GM18502 (cell line): ENCODE measurements at regions not wholly inside any gene's neighbourhood (a gene's known extent, or its start where the extent isn't known, plus 50 kb on each side); places are given as distances from the start of the nearest gene placed in this dataset.
"Not testable (repeated sequence)": the region's sequence is repeated elsewhere in the genome, so short reads cannot be mapped to it uniquely, and the experiment has no call there.

Source experiments
- ATAC-seq: cut with Tn5 transposase; IDR thresholded peaks from one replicate; pipeline ENCODE4 v1.9.1; 2021; ENCODE audit warnings: mild to moderate bottlenecking; ENCODE audit not compliant: unreplicated experiment, poor library complexity

GRCh38 chr11:110347660-110348059 is 51.2 kb upstream of the RDX start:
- ATAC-seq = no peak

- peak; percentile 91 for ATAC-seq
Observed at GRCh38 chr11:110349138-110349996, 53.0 kb upstream of the RDX start.

- not testable (repeated sequence) for ATAC-seq
Observed at GRCh38 chr11:110349997-110350383, 53.6 kb upstream of the RDX start.

GRCh38 chr11:110355011-110355744 is 58.8 kb upstream of the RDX start:
- ATAC-seq = no peak

- no peak for ATAC-seq
Observed at GRCh38 chr11:110356762-110357671, 60.6 kb upstream of the RDX start.

- ATAC-seq = no peak
Observed at GRCh38 chr11:110358336-110358735, 61.9 kb upstream of the RDX start.

GRCh38 chr11:110360781-110361408 is 64.5 kb upstream of the RDX start:
- not testable (repeated sequence) for ATAC-seq

GRCh38 chr11:110362971-110363509 is 66.6 kb upstream of the RDX start:
- no peak for ATAC-seq

GRCh38 chr11:110366291-110366690 is 63.5 kb upstream of the FDX1 start:
- ATAC-seq = no peak

- no peak for ATAC-seq
Observed at GRCh38 chr11:110367571-110367970, 62.2 kb upstream of the FDX1 start.

GRCh38 chr11:110371084-110371483 is 58.7 kb upstream of the FDX1 start:
- ATAC-seq = no peak

GRCh38 chr11:110373051-110373702 is 56.6 kb upstream of the FDX1 start:
- ATAC-seq = peak; percentile 90

- no peak for ATAC-seq
Observed at GRCh38 chr11:110374921-110375320, 54.8 kb upstream of the FDX1 start.

GRCh38 chr11:110375351-110375750 is 54.4 kb upstream of the FDX1 start:
- ATAC-seq = no peak

- ATAC-seq = no peak
Observed at GRCh38 chr11:110376021-110376420, 53.7 kb upstream of the FDX1 start.

- peak; percentile 48 for ATAC-seq
Observed at GRCh38 chr11:110376711-110377324, 52.9 kb upstream of the FDX1 start.

GRCh38 chr11:110377434-110377833 is 52.3 kb upstream of the FDX1 start:
- ATAC-seq = no peak

GRCh38 chr11:110379261-110379660 is 50.5 kb upstream of the FDX1 start:
- no peak for ATAC-seq

- no peak for ATAC-seq
Observed at GRCh38 chr11:110379936-110380335, 49.8 kb upstream of the FDX1 start.
